ENCODE measurements at regions not wholly inside any gene's neighbourhood (a gene's known extent, or its start where the extent isn't known, plus 50 kb on each side); places are given as distances from the start of the nearest gene placed in this dataset.

- Histone ChIP-seq H3K4me3 (no peak overlapping the region), H3K27ac (no peak overlapping the region), H3K36me3 (no peaks in the 10 kb centered on the region), H3K9me3 (peaks cover 0 to 18% (median 8%) of the 10 kb centered on the region in 4 donors), H3K4me1 (no peaks in the 10 kb centered on the region), H3K27me3 (no peaks in the 10 kb centered on the region)
- intact Hi-C loops (cut with DNase I; ENCODE audit: low total_unique reads): no loop called here
- 47 to 73% (median 60%) methylated on average over 1 of the region's 1 CpG for WGBS, 5 donors
- TF ChIP-seq POLR2AphosphoS5 (IDR thresholded peaks at IDR 0.05): no peak
- TF ChIP-seq POLR2A (IDR thresholded peaks at IDR 0.05): no peak
- TF ChIP-seq CTCF (IDR thresholded peaks at IDR 0.05): no peak
- TF ChIP-seq EP300 (IDR thresholded peaks at IDR 0.05): no peak
- DNase-seq: no peak
Observed at GRCh38 chr7:81648716-81649115, 121.1 kb downstream of the HGF start.

- Histone ChIP-seq H3K4me1 (no peaks in the 10 kb centered on the region), H3K9me3 (no peaks in the 10 kb centered on the region), H3K27ac (no peak overlapping the region), H3K36me3 (no peaks in the 10 kb centered on the region), H3K4me3 (no peak overlapping the region), H3K27me3 (no peaks in the 10 kb centered on the region)
- TF ChIP-seq POLR2A (IDR thresholded peaks at IDR 0.05): no peak
- TF ChIP-seq CTCF (IDR thresholded peaks at IDR 0.05): no peak
- no peak for DNase-seq
- intact Hi-C loops (cut with DNase I; ENCODE audit: low total_unique reads): no loop called here
- WGBS, 5 donors: 90 to 96% (median 95%) methylated on average over 5 of the region's 5 CpGs
Observed at GRCh38 chr7:81645435-81645834, 124.4 kb downstream of the HGF start.

DNA sequence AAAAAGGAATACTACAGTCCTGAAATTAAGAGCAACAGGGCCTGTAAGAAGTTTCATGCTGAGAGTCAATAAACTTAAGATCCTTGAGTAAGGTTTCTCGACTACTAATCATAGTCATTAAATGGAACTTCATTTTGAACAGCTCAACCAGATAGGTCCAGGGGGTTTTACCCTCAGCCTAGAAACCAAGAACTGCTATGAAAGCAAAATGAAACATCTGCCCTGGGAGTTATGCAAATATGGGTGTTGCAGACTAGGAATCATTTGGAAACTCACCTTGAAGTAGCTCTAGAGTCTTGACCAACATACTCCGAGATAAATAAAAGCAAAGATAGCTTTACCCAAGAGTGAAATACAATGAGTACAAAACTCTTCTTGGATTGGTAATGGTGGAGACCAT lies 128.0 kb downstream of the HGF start:
- no peak overlapping the region for H3K4me3 ChIP-seq
- no peak overlapping the region for H3K27ac ChIP-seq
- H3K27me3 ChIP-seq: no peaks in the 10 kb centered on the region
- H3K9me3 ChIP-seq: no peaks in the 10 kb centered on the region
- WGBS, 5 donors: 83 to 89% (median 88%) methylated on average over 2 of the region's 2 CpGs
- no peaks in the 10 kb centered on the region for H3K36me3 ChIP-seq
- no peak for TF ChIP-seq CTCF (IDR thresholded peaks at IDR 0.05)
- TF ChIP-seq POLR2A (IDR thresholded peaks at IDR 0.05): no peak
- no peak for TF ChIP-seq EP300 (IDR thresholded peaks at IDR 0.05)
- no peak for TF ChIP-seq POLR2AphosphoS5 (IDR thresholded peaks at IDR 0.05)
- H3K4me1 ChIP-seq: no peaks in the 10 kb centered on the region
- intact Hi-C loops (cut with DNase I; ENCODE audit: low total_unique reads): no loop called here
- no peak for DNase-seq

GRCh38 chr7:81638198-81638597 lies 131.6 kb downstream of the HGF start:
- no peak overlapping the region for H3K27ac ChIP-seq
- 56 to 68% (median 60%) methylated on average over 5 of the region's 5 CpGs for WGBS, 5 donors
- no peaks in the 10 kb centered on the region for H3K9me3 ChIP-seq
- no peaks in the 10 kb centered on the region for H3K36me3 ChIP-seq
- no peaks in the 10 kb centered on the region for H3K4me1 ChIP-seq
- no peak for DNase-seq
- no peaks in the 10 kb centered on the region for H3K27me3 ChIP-seq
- no peak for TF ChIP-seq POLR2AphosphoS5 (IDR thresholded peaks at IDR 0.05)
- no peak for TF ChIP-seq POLR2A (IDR thresholded peaks at IDR 0.05)
- no peak for TF ChIP-seq CTCF (IDR thresholded peaks at IDR 0.05)
- no peak for TF ChIP-seq EP300 (IDR thresholded peaks at IDR 0.05)
- intact Hi-C loops (cut with DNase I; ENCODE audit: low total_unique reads): no loop called here
- no peak overlapping the region for H3K4me3 ChIP-seq
